Sigmoid colon (tissue), 4 donors: ENCODE measurements at regions not wholly inside any gene's neighbourhood (a gene's known extent, or its start where the extent isn't known, plus 50 kb on each side); places are given as distances from the start of the nearest gene placed in this dataset.

ENCODE experiments used
- EP300 ChIP-seq, 4 donors: sonication (generic); formaldehyde crosslinking; IDR thresholded peaks; one replicate each; pipeline ENCODE4 v1.6.1; 2017; ENCODE audit warnings: antibody characterized with exemption in 4 of 4
- POLR2A ChIP-seq, 2 donors: fragments of 450-650 bp; IDR thresholded peaks; one replicate each; pipeline ENCODE4 v1.6.1; 2016; ENCODE audit warnings: antibody characterized with exemption in 2 of 2, mild to moderate bottlenecking in 2 of 2, moderate library complexity in 2 of 2
- POLR2AphosphoS5 ChIP-seq, 4 donors: sonication (generic); formaldehyde crosslinking; IDR thresholded peaks; one replicate each; pipeline ENCODE4 v1.6.1; 2017; ENCODE audit warnings: antibody characterized with exemption in 4 of 4
- TF ChIP-seq, protein P1 (sequence below), 4 experiments: fragments of 450-650 bp in 3 of 4; fragments of 200-600 bp in 1 of 4; IDR thresholded peaks; one replicate each; pipeline ENCODE4 v1.5.1; 2016 to 2019; ENCODE audit warnings: antibody characterized with exemption in 4 of 4, mild to moderate bottlenecking in 3 of 4, moderate library complexity in 2 of 4

DNA sequence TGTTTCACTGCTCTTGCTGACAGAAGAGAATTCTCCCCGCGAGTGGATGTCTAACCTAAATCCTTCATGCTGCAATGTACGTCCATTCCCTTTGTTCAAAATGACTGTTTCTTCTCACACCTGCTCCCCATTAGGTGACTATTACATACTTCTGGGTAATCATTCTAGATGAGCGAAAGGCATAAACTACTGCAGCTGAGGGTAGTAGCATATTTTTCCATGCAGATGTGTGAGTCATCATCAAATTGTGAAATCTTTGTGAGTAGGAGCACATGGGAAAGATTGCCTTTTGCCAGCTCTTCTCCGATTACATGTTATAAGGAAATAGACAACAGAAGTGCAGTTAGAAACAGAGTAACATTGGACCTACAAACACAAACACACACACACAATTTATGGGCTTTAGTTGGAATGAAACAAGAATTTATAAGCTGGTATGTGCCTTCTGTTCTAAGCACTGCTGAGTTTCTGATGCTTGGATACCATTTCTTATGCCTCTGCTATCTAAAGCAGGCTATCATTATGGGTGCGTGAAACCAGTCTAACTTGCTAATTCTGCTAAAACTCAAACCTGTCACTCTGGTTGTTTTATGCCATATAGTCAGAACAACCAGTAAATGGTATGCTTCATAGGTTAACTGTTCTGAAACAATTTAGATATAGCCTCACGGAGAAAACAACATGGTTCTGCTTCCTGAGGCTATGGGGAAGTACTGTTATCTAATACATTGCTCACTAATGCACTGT lies 346.9 kb upstream of the PSMD7 start:
- TF ChIP-seq, protein P1, sequence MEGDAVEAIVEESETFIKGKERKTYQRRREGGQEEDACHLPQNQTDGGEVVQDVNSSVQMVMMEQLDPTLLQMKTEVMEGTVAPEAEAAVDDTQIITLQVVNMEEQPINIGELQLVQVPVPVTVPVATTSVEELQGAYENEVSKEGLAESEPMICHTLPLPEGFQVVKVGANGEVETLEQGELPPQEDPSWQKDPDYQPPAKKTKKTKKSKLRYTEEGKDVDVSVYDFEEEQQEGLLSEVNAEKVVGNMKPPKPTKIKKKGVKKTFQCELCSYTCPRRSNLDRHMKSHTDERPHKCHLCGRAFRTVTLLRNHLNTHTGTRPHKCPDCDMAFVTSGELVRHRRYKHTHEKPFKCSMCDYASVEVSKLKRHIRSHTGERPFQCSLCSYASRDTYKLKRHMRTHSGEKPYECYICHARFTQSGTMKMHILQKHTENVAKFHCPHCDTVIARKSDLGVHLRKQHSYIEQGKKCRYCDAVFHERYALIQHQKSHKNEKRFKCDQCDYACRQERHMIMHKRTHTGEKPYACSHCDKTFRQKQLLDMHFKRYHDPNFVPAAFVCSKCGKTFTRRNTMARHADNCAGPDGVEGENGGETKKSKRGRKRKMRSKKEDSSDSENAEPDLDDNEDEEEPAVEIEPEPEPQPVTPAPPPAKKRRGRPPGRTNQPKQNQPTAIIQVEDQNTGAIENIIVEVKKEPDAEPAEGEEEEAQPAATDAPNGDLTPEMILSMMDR (IDR thresholded peaks at IDR 0.05) = no peak
- TF ChIP-seq POLR2A (IDR thresholded peaks at IDR 0.05) (no peak), POLR2AphosphoS5 (IDR thresholded peaks at IDR 0.05) (peak; percentile 40 to 65 (median 58)), EP300 (IDR thresholded peaks at IDR 0.05) (no peak)
